ENCODE measurements at regions not wholly inside any gene's neighbourhood (a gene's known extent, or its start where the extent isn't known, plus 50 kb on each side); places are given as distances from the start of the nearest gene placed in this dataset.

- H3K27ac ChIP-seq = no peak overlapping the region
- no peak for TF ChIP-seq CTCF (conservative IDR thresholded peaks at IDR 0.05; ENCODE audit: low read depth)
- ChIA-PET POLR2A (ENCODE audit: low non-redundant PET) (no interaction called here), CTCF (no interaction called here)
- DNase-seq (ENCODE audit: low spot score) = no peak
Observed at GRCh38 chr4:157775971-157776370, 396.9 kb downstream of the GASK1B start.

DNA sequence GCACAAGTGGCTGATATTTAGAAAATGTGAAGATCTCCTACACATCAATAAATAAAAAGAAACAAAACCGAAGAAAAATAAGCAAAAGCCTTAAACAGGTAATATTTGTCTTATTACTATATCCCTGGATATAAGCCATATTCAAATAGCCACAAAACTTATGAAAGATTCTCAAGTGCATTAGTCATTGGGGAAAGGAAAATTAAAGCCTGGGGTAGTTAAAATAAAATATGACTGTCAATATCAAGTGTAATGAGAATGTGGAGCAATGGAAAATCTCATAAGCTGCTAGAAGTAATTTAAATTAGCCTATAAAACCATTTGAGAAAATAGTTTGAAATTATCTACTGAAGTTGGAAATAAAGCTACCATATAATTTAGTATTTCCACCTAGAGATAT lies 399.9 kb downstream of the GASK1B start:
- no peak overlapping the region for H3K27ac ChIP-seq
- DNase-seq (ENCODE audit: low spot score) = no peak
- TF ChIP-seq CTCF (conservative IDR thresholded peaks at IDR 0.05; ENCODE audit: low read depth) = no peak
- CTCF ChIA-PET = no interaction called here
- POLR2A ChIA-PET (ENCODE audit: low non-redundant PET) = no interaction called here

GRCh38 chr4:157768419-157768818 lies 404.4 kb downstream of the GASK1B start:
- ChIA-PET POLR2A (ENCODE audit: low non-redundant PET) (no interaction called here), CTCF (no interaction called here)
- TF ChIP-seq CTCF (conservative IDR thresholded peaks at IDR 0.05; ENCODE audit: low read depth) = no peak
- DNase-seq (ENCODE audit: low spot score) = no peak
- no peak overlapping the region for H3K27ac ChIP-seq

DNA sequence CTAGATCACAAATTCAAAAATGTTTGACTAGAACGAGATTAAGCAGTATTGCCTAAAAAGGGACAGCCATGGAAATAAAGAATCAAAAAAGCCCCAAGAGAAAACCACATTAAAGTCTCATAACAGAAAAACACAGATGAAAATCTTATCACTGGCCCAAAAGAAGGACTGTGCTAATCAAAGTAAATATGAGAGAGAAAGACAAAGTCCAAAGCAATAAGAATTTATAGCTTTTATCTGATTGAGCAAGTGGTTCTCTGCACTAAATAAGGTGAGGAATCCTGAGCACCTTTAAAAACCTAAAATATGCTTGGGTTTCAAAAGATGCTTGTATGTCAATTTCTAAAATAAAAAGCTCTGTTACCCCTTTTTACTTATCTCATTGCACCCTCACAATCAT lies 409.3 kb downstream of the GASK1B start:
- no peak overlapping the region for H3K27ac ChIP-seq
- no peak for TF ChIP-seq CTCF (conservative IDR thresholded peaks at IDR 0.05; ENCODE audit: low read depth)
- POLR2A ChIA-PET (ENCODE audit: low non-redundant PET) = no interaction called here
- DNase-seq (ENCODE audit: low spot score) = no peak
- CTCF ChIA-PET = interaction anchor here (0.6 kb wide), 1 partner anchor 49 kb away, joined by 3 read pairs; no protein-coding TSS in a partner anchor

DNA sequence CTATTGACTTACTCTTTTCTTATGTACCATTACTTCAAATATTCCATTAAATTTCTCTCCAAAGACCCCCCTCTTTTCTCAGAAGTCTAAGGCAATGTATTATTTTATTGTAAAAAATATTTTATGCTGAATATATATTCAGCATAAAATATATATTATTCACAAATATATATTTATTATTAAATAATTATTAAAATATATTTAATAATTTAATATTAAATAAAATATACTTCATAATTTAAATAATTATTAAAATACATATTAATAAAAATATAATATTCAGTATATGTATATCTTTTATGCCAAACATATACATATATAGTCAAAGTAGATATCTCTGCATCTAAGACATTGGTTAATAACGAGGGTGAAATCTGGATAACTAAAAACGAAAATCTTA lies 418.4 kb downstream of the GASK1B start:
- H3K27ac ChIP-seq = no peak overlapping the region
- DNase-seq (ENCODE audit: low spot score) = no peak
- TF ChIP-seq CTCF (conservative IDR thresholded peaks at IDR 0.05; ENCODE audit: low read depth) = no peak
- POLR2A ChIA-PET (ENCODE audit: low non-redundant PET) = no interaction called here
- CTCF ChIA-PET = no interaction called here

- no peak for TF ChIP-seq CTCF (conservative IDR thresholded peaks at IDR 0.05; ENCODE audit: low read depth)
- POLR2A ChIA-PET (ENCODE audit: low non-redundant PET) = no interaction called here
- DNase-seq (ENCODE audit: low spot score) = no peak
Observed at GRCh38 chr4:157751631-157752030, 421.2 kb downstream of the GASK1B start.

DNA sequence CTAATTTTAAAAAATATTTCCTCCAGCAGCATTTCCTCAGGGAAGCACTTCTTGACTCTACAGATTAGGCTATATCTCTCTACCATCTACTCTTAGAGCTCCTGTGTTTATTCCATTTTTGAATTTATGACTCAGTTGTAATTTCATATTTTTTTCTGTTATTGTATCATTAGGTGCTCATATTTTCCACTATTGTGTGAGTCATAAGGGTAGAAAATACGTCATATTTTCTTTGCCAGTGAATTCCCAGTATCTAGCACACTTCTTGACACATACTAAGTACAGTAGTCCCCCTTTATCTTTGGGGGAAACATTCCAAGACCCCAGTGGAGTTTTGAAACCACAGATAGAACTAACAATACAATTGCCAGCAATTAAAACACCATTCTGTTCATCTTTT lies 431.2 kb downstream of the GASK1B start:
- DNase-seq (ENCODE audit: low spot score) = no peak
- TF ChIP-seq CTCF (conservative IDR thresholded peaks at IDR 0.05; ENCODE audit: low read depth) = no peak
- POLR2A ChIA-PET (ENCODE audit: low non-redundant PET) = no interaction called here
- CTCF ChIA-PET = no interaction called here
- H3K27ac ChIP-seq = no peak overlapping the region

More at GRCh38 chr4:157751631-157752030, 421.2 kb downstream of the GASK1B start:
- CTCF ChIA-PET = no interaction called here
- no peak overlapping the region for H3K27ac ChIP-seq

All from RWPE1 (cell line).